ENCODE measurements at regions not wholly inside any gene's neighbourhood (a gene's known extent, or its start where the extent isn't known, plus 50 kb on each side); places are given as distances from the start of the nearest gene placed in this dataset.

- Mint-ChIP-seq H3K27me3 (ENCODE audit: low read depth in 3 of 3) (no peaks in the 10 kb centered on the region), H3K9me3 (peaks cover 0 to 3% (median 0%) of the 10 kb centered on the region in 7 donors), H3K4me1 (no peaks in the 10 kb centered on the region), H3K36me3 (no peaks in the 10 kb centered on the region), H3K4me3 (no peak overlapping the region), H3K27ac (no peak overlapping the region)
- H3K27ac ChIP-seq (ENCODE audit: low read depth in 1 of 2, low read length in 2 of 2): no peak overlapping the region
- H3K79me2 ChIP-seq (ENCODE audit: insufficient read depth, low read length): no peaks in the 10 kb centered on the region
- H3K9me3 ChIP-seq (replicated peaks in 1 of 2; ENCODE audit: control insufficient read depth in 1 of 2, insufficient read depth in 1 of 2, low read length in 2 of 2): no peaks in the 10 kb centered on the region
- no peak overlapping the region for H3K4me2 ChIP-seq (replicated peaks; ENCODE audit: extremely low read depth, low read length, poor library complexity, severe bottlenecking)
- DNase-seq: no peak
- no peak for TF ChIP-seq CTCF (IDR thresholded peaks at IDR 0.05)
- no peaks in the 10 kb centered on the region for H3K36me3 ChIP-seq (replicated peaks in 1 of 2; ENCODE audit: control insufficient read depth in 1 of 2, insufficient read depth in 2 of 2, low read length in 2 of 2)
- H4K20me1 ChIP-seq (ENCODE audit: insufficient read depth, low read length): no peaks in the 10 kb centered on the region
- no peak overlapping the region for H3K9ac ChIP-seq (ENCODE audit: insufficient read depth, low read length, poor library complexity, severe bottlenecking)
- no peaks in the 10 kb centered on the region for H3K27me3 ChIP-seq (ENCODE audit: control insufficient read depth in 2 of 2, insufficient read depth in 2 of 2, low read length in 2 of 2)
- no CpG with 5 or more reads among the region's 2 CpGs for WGBS (ENCODE audit: insufficient coverage)
- H3K4me1 ChIP-seq (ENCODE audit: control insufficient read depth in 1 of 2, insufficient read depth in 2 of 2, low read length in 2 of 2): no peaks in the 10 kb centered on the region
- H2AFZ ChIP-seq (ENCODE audit: insufficient read depth, low read depth, low read length, poor library complexity, severe bottlenecking): no peak overlapping the region
- intact Hi-C loops (cut with micrococcal nuclease): no loop called here
- H3K4me3 ChIP-seq (replicated peaks in 1 of 3; ENCODE audit: low read depth in 2 of 3, low read length in 3 of 3): no peak overlapping the region
Observed at GRCh38 chr1:79657951-79658658, 651.6 kb upstream of the ADGRL4 start.

GRCh38 chr1:79655876-79656275 lies 649.3 kb upstream of the ADGRL4 start:
- DNase-seq: no peak
- no peak overlapping the region for H3K4me3 ChIP-seq (replicated peaks in 1 of 3; ENCODE audit: low read depth in 2 of 3, low read length in 3 of 3)
- intact Hi-C loops (cut with micrococcal nuclease): no loop called here
- Mint-ChIP-seq H3K9me3 (peaks cover 0 to 3% (median 0%) of the 10 kb centered on the region in 7 donors), H3K36me3 (no peaks in the 10 kb centered on the region), H3K4me3 (no peak overlapping the region), H3K27me3 (ENCODE audit: low read depth in 3 of 3) (no peaks in the 10 kb centered on the region), H3K4me1 (no peaks in the 10 kb centered on the region), H3K27ac (no peak overlapping the region)
- H3K9me3 ChIP-seq (replicated peaks in 1 of 2; ENCODE audit: control insufficient read depth in 1 of 2, insufficient read depth in 1 of 2, low read length in 2 of 2): no peaks in the 10 kb centered on the region
- no peak overlapping the region for H3K27ac ChIP-seq (ENCODE audit: low read depth in 1 of 2, low read length in 2 of 2)
- no peak for TF ChIP-seq CTCF (IDR thresholded peaks at IDR 0.05)
- no peak overlapping the region for H3K9ac ChIP-seq (ENCODE audit: insufficient read depth, low read length, poor library complexity, severe bottlenecking)
- no peaks in the 10 kb centered on the region for H3K36me3 ChIP-seq (replicated peaks in 1 of 2; ENCODE audit: control insufficient read depth in 1 of 2, insufficient read depth in 2 of 2, low read length in 2 of 2)
- no peaks in the 10 kb centered on the region for H3K27me3 ChIP-seq (ENCODE audit: control insufficient read depth in 2 of 2, insufficient read depth in 2 of 2, low read length in 2 of 2)
- H3K79me2 ChIP-seq (ENCODE audit: insufficient read depth, low read length): no peaks in the 10 kb centered on the region
- H2AFZ ChIP-seq (ENCODE audit: insufficient read depth, low read depth, low read length, poor library complexity, severe bottlenecking): no peak overlapping the region
- H3K4me1 ChIP-seq (ENCODE audit: control insufficient read depth in 1 of 2, insufficient read depth in 2 of 2, low read length in 2 of 2): no peaks in the 10 kb centered on the region
- 71% methylated on average over 1 of the region's 2 CpGs for WGBS (ENCODE audit: insufficient coverage)
- no peaks in the 10 kb centered on the region for H4K20me1 ChIP-seq (ENCODE audit: insufficient read depth, low read length)
- H3K4me2 ChIP-seq (replicated peaks; ENCODE audit: extremely low read depth, low read length, poor library complexity, severe bottlenecking): no peak overlapping the region
